ENCODE measurements at regions not wholly inside any gene's neighbourhood (a gene's known extent, or its start where the extent isn't known, plus 50 kb on each side); places are given as distances from the start of the nearest gene placed in this dataset.
A peak's percentile ranks its signal among the peaks of the same experiment; 100 is the strongest.

- Histone ChIP-seq H2BK15ac (ENCODE audit: low read length) (no peak overlapping the region), H2BK5ac (ENCODE audit: low read length) (no peak overlapping the region), H3K14ac (ENCODE audit: low read length) (no peak overlapping the region), H3K4me1 (ENCODE audit: control insufficient read depth in 2 of 2, insufficient read depth in 1 of 2, low read depth in 1 of 2, low read length in 2 of 2) (peaks cover 0 to 7% of the 10 kb centered on the region in 2 donors), H3K36me3 (replicated peaks in 1 of 2; ENCODE audit: control insufficient read depth in 2 of 2, insufficient read depth in 2 of 2, low read length in 2 of 2) (no peaks in the 10 kb centered on the region), H3K4me3 (ENCODE audit: low read length in 2 of 2) (no peak overlapping the region), H4K91ac (ENCODE audit: low read depth, low read length, poor library complexity) (no peak overlapping the region), H3K79me1 (ENCODE audit: low read depth, low read length) (no peaks in the 10 kb centered on the region), H3K27me3 (ENCODE audit: control insufficient read depth in 3 of 3, insufficient read depth in 3 of 3, low read depth in 1 of 3, low read length in 3 of 3) (peaks cover 0 to 3% (median 0%) of the 10 kb centered on the region in 3 experiments), H2AFZ (ENCODE audit: low read length) (no peak overlapping the region), H4K8ac (ENCODE audit: low read depth, low read length) (no peak overlapping the region), H3K27ac (replicated peaks; ENCODE audit: low read length) (no peak overlapping the region), H3K4ac (ENCODE audit: low read length) (no peak overlapping the region), H2BK12ac (ENCODE audit: low read length) (no peak overlapping the region), H3K9ac (ENCODE audit: low read depth, low read length, poor library complexity) (no peak overlapping the region), H3K9me3 (replicated peaks in 1 of 2; ENCODE audit: control insufficient read depth in 2 of 2, insufficient read depth in 1 of 2, low read depth in 1 of 2, low read length in 2 of 2) (no peaks in the 10 kb centered on the region), H3K23ac (ENCODE audit: low read depth, low read length, poor library complexity) (no peak overlapping the region), H2AK5ac (ENCODE audit: low read depth, low read length) (no peak overlapping the region), H2BK120ac (ENCODE audit: low read depth, low read length) (no peak overlapping the region), H3K18ac (ENCODE audit: low read length) (no peak overlapping the region), H3K4me2 (ENCODE audit: insufficient read depth, low read length, poor library complexity, severe bottlenecking) (no peak overlapping the region)
- WGBS, 2 donors (ENCODE audit: extremely low coverage in 2 of 2, insufficient read length in 2 of 2, insufficient replicate concordance in 1 of 2) = no CpG with 5 or more reads among the region's 4 CpGs
- DNase-seq (ENCODE audit: low spot score) = no peak
Observed at GRCh38 chr11:116364348-116364747, 408.4 kb downstream of the BUD13 start.

DNA sequence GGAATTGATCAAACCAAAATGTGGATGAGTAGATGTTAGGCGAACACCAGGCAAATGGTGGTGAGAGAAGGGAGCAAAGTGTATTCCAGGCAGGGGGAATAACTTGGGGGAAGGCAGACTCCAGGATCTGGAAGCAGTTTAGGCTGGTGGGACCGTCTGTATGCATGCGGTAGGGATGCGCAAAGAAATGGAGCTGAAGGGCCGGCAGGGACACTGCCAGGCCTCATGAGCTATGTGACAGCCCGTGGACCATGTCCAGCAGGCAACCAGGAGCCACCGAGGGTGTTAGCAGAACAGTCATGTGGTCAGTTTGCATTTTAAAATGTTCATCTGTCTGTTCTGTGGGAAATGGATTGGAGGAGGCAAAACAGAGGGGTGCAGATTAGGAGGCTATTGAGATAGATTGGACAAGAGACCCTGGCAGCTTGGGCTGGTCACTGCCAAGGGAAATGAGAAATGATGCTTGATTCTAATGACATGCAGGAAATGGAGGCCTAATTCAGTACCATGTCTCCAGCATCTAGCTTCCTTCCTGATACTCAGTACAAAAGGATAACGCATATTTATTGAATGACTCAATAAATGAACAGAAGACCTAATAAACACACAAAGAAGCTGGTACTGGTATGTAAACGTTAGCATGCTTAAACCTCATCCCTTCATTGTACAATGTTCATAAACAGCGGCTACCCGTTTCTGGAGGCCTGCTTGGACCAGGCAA is 412.4 kb downstream of the BUD13 start:
- WGBS, 2 donors (ENCODE audit: extremely low coverage in 2 of 2, insufficient read length in 2 of 2, insufficient replicate concordance in 1 of 2) = no CpG with 5 or more reads among the region's 11 CpGs

DNA sequence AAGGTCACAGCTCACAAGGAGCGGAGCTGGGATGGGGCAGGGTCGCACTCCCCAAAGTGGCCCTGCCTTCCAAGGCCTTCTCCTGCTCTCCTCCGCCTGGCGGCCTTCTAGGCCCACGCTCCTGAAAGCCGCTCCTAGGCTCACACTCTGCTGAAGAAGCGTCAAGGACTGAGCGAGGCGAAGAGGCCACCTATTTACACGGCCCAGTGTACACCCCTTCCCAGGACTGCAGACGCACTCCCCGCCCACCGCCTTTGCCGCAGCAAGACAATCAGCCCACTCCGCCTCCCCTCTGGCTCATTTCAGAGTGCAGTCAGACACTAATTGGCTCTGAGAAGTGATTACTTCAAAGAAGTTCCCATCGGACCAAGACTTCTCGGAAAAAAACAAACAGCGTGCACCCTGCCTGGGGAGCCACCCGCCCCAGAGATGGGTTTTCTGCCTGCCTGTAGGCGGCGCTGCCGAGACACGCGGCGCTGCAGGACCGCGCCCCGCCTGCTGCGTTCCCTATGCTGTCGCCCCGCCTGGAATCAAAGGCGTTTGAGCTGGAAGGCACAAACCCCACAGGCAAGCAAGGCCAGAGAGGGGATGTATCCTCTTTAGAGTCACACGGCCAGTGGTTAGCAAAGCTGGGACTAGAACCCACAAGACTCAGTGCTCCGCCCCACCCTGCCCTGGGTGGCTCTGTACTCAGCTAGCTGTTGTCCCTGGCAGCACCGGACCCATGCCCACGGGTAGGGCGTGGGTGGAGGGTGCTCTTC is 414.8 kb downstream of the BUD13 start:
- H2BK5ac ChIP-seq (ENCODE audit: low read length) = peak overlapping the region; percentile 79
- no peak overlapping the region for H3K4me2 ChIP-seq (ENCODE audit: insufficient read depth, low read length, poor library complexity, severe bottlenecking)
- peak overlapping the region; percentile 12 for H2BK12ac ChIP-seq (ENCODE audit: low read length)
- peak overlapping the region; percentile 58 for H3K14ac ChIP-seq (ENCODE audit: low read length)
- DNase-seq (ENCODE audit: low spot score) = peak; percentile 81
- H3K9me3 ChIP-seq (replicated peaks in 1 of 2; ENCODE audit: control insufficient read depth in 2 of 2, insufficient read depth in 1 of 2, low read depth in 1 of 2, low read length in 2 of 2) = no peaks in the 10 kb centered on the region
- H3K9ac ChIP-seq (ENCODE audit: low read depth, low read length, poor library complexity) = peak overlapping the region; percentile 53
- H3K18ac ChIP-seq (ENCODE audit: low read length) = peak overlapping the region; percentile 92
- H3K79me1 ChIP-seq (ENCODE audit: low read depth, low read length) = no peaks in the 10 kb centered on the region
- H3K4me1 ChIP-seq (ENCODE audit: control insufficient read depth in 2 of 2, insufficient read depth in 1 of 2, low read depth in 1 of 2, low read length in 2 of 2) = peaks cover 0 to 20% of the 10 kb centered on the region in 2 donors
- no peak overlapping the region for H3K4me3 ChIP-seq (ENCODE audit: low read length in 2 of 2)
- no peak overlapping the region for H3K23ac ChIP-seq (ENCODE audit: low read depth, low read length, poor library complexity)
- H2AK5ac ChIP-seq (ENCODE audit: low read depth, low read length) = peak overlapping the region; percentile 53
- no peak overlapping the region for H3K4ac ChIP-seq (ENCODE audit: low read length)
- H3K36me3 ChIP-seq (replicated peaks in 1 of 2; ENCODE audit: control insufficient read depth in 2 of 2, insufficient read depth in 2 of 2, low read length in 2 of 2) = no peaks in the 10 kb centered on the region
- no CpG with 5 or more reads among the region's 37 CpGs for WGBS, 2 donors (ENCODE audit: extremely low coverage in 2 of 2, insufficient read length in 2 of 2, insufficient replicate concordance in 1 of 2)
- peaks cover 0 to 3% (median 0%) of the 10 kb centered on the region in 3 experiments for H3K27me3 ChIP-seq (ENCODE audit: control insufficient read depth in 3 of 3, insufficient read depth in 3 of 3, low read depth in 1 of 3, low read length in 3 of 3)
- H2BK120ac ChIP-seq (ENCODE audit: low read depth, low read length) = peak overlapping the region; percentile 38
- H3K27ac ChIP-seq (replicated peaks; ENCODE audit: low read length) = peak overlapping the region; percentile 24
- H2BK15ac ChIP-seq (ENCODE audit: low read length) = peak overlapping the region; percentile 64
- H2AFZ ChIP-seq (ENCODE audit: low read length) = no peak overlapping the region
- H4K91ac ChIP-seq (ENCODE audit: low read depth, low read length, poor library complexity) = peak overlapping the region; percentile 6
- H4K8ac ChIP-seq (ENCODE audit: low read depth, low read length) = peak overlapping the region; percentile 92

More for the DNA sequence above, 412.4 kb downstream of the BUD13 start:
- Histone ChIP-seq H3K4me1 (ENCODE audit: control insufficient read depth in 2 of 2, insufficient read depth in 1 of 2, low read depth in 1 of 2, low read length in 2 of 2) (peaks cover 0 to 10% of the 10 kb centered on the region in 2 donors), H2BK12ac (ENCODE audit: low read length) (no peak overlapping the region), H2BK5ac (ENCODE audit: low read length) (no peak overlapping the region), H4K8ac (ENCODE audit: low read depth, low read length) (no peak overlapping the region), H3K27me3 (ENCODE audit: control insufficient read depth in 3 of 3, insufficient read depth in 3 of 3, low read depth in 1 of 3, low read length in 3 of 3) (peaks cover 0 to 3% (median 0%) of the 10 kb centered on the region in 3 experiments), H3K27ac (replicated peaks; ENCODE audit: low read length) (no peak overlapping the region), H3K9me3 (replicated peaks in 1 of 2; ENCODE audit: control insufficient read depth in 2 of 2, insufficient read depth in 1 of 2, low read depth in 1 of 2, low read length in 2 of 2) (no peaks in the 10 kb centered on the region), H3K9ac (ENCODE audit: low read depth, low read length, poor library complexity) (no peak overlapping the region), H2BK15ac (ENCODE audit: low read length) (no peak overlapping the region), H3K79me1 (ENCODE audit: low read depth, low read length) (no peaks in the 10 kb centered on the region), H3K18ac (ENCODE audit: low read length) (no peak overlapping the region), H3K4me2 (ENCODE audit: insufficient read depth, low read length, poor library complexity, severe bottlenecking) (no peak overlapping the region), H2BK120ac (ENCODE audit: low read depth, low read length) (no peak overlapping the region), H3K4me3 (ENCODE audit: low read length in 2 of 2) (no peak overlapping the region), H3K14ac (ENCODE audit: low read length) (no peak overlapping the region), H2AFZ (ENCODE audit: low read length) (no peak overlapping the region), H2AK5ac (ENCODE audit: low read depth, low read length) (peak overlapping the region; percentile 33), H3K4ac (ENCODE audit: low read length) (no peak overlapping the region), H4K91ac (ENCODE audit: low read depth, low read length, poor library complexity) (no peak overlapping the region), H3K36me3 (replicated peaks in 1 of 2; ENCODE audit: control insufficient read depth in 2 of 2, insufficient read depth in 2 of 2, low read length in 2 of 2) (no peaks in the 10 kb centered on the region), H3K23ac (ENCODE audit: low read depth, low read length, poor library complexity) (no peak overlapping the region)
- DNase-seq (ENCODE audit: low spot score) = no peak

GRCh38 chr11:116356451-116356850 is 416.3 kb downstream of the BUD13 start:
- peaks cover 0 to 3% (median 0%) of the 10 kb centered on the region in 3 experiments for H3K27me3 ChIP-seq (ENCODE audit: control insufficient read depth in 3 of 3, insufficient read depth in 3 of 3, low read depth in 1 of 3, low read length in 3 of 3)
- H3K4me1 ChIP-seq (ENCODE audit: control insufficient read depth in 2 of 2, insufficient read depth in 1 of 2, low read depth in 1 of 2, low read length in 2 of 2) = peaks cover 0 to 20% of the 10 kb centered on the region in 2 donors
- H4K91ac ChIP-seq (ENCODE audit: low read depth, low read length, poor library complexity) = no peak overlapping the region
- no peak overlapping the region for H3K14ac ChIP-seq (ENCODE audit: low read length)
- no peak overlapping the region for H3K9ac ChIP-seq (ENCODE audit: low read depth, low read length, poor library complexity)
- H2BK12ac ChIP-seq (ENCODE audit: low read length) = no peak overlapping the region
- H4K8ac ChIP-seq (ENCODE audit: low read depth, low read length) = no peak overlapping the region
- WGBS, 2 donors (ENCODE audit: extremely low coverage in 2 of 2, insufficient read length in 2 of 2, insufficient replicate concordance in 1 of 2) = no CpG with 5 or more reads among the region's 7 CpGs
- H2AFZ ChIP-seq (ENCODE audit: low read length) = no peak overlapping the region
- H2BK120ac ChIP-seq (ENCODE audit: low read depth, low read length) = no peak overlapping the region
- H2AK5ac ChIP-seq (ENCODE audit: low read depth, low read length) = peak overlapping the region; percentile 21
- no peaks in the 10 kb centered on the region for H3K36me3 ChIP-seq (replicated peaks in 1 of 2; ENCODE audit: control insufficient read depth in 2 of 2, insufficient read depth in 2 of 2, low read length in 2 of 2)
- no peaks in the 10 kb centered on the region for H3K9me3 ChIP-seq (replicated peaks in 1 of 2; ENCODE audit: control insufficient read depth in 2 of 2, insufficient read depth in 1 of 2, low read depth in 1 of 2, low read length in 2 of 2)
- no peak overlapping the region for H3K18ac ChIP-seq (ENCODE audit: low read length)
- H3K23ac ChIP-seq (ENCODE audit: low read depth, low read length, poor library complexity) = no peak overlapping the region
- H3K27ac ChIP-seq (replicated peaks; ENCODE audit: low read length) = no peak overlapping the region
- no peak for DNase-seq (ENCODE audit: low spot score)
- H3K4me3 ChIP-seq (ENCODE audit: low read length in 2 of 2) = no peak overlapping the region
- no peak overlapping the region for H3K4ac ChIP-seq (ENCODE audit: low read length)
- H2BK15ac ChIP-seq (ENCODE audit: low read length) = peak overlapping the region; percentile 23
- H3K79me1 ChIP-seq (ENCODE audit: low read depth, low read length) = no peaks in the 10 kb centered on the region
- no peak overlapping the region for H2BK5ac ChIP-seq (ENCODE audit: low read length)
- no peak overlapping the region for H3K4me2 ChIP-seq (ENCODE audit: insufficient read depth, low read length, poor library complexity, severe bottlenecking)

All from neuronal stem cell (in vitro differentiated cells).